H1 (cell line): ENCODE measurements at regions not wholly inside any gene's neighbourhood (a gene's known extent, or its start where the extent isn't known, plus 50 kb on each side); places are given as distances from the start of the nearest gene placed in this dataset.

Source experiments
- CTCF ChIA-PET: fragments of 300-600 bp; sonication (Branson Sonifier 250); formaldehyde crosslinking; loops from one replicate; lab custom pipeline; 2021; ENCODE audit not compliant: partially characterized antibody; lab: Charles Lee
- POLR2A ChIA-PET: fragments of 300-600 bp; sonication (Branson Sonifier 250); formaldehyde crosslinking; loops from one replicate; lab custom pipeline; 2021; ENCODE audit warnings: inconsistent platforms; ENCODE audit not compliant: partially characterized antibody; lab: Charles Lee
- DNase-seq, 2 experiments: peaks; one replicate each; pipeline versions ENCODE4 v3.0.0 to v3.0.0-alpha.2; 2010 to 2022; ENCODE audit warnings: low spot score in 2 of 2, low read depth in 1 of 2, mixed read lengths in 1 of 2
- FAIRE-seq: peaks from 2 replicates; lab custom pipeline; 2011; peaks lifted over from hg19 to GRCh38; lab: Jason Lieb, UNC
- H2AFZ ChIP-seq: 2 replicates; pipeline ENCODE4 v1.8.1; 2012; ENCODE audit warnings: low read length, inconsistent platforms
- H2AK5ac ChIP-seq: 2 replicates; pipeline ENCODE4 v1.6.1; 2013; ENCODE audit warnings: low read depth, low read length
- H2BK120ac ChIP-seq: replicated peaks from 2 replicates; pipeline ENCODE3; 2013; ENCODE audit warnings: low read depth, low read length, inconsistent platforms
- H2BK12ac ChIP-seq: 2 replicates; pipeline ENCODE4 v1.6.1; 2013; ENCODE audit warnings: low read depth, low read length
- H2BK15ac ChIP-seq: 2 replicates; pipeline ENCODE4 v1.6.1; 2013; ENCODE audit warnings: low read length
- H2BK20ac ChIP-seq: 2 replicates; pipeline ENCODE4 v1.6.1; 2013; ENCODE audit warnings: low read length
- H2BK5ac ChIP-seq: 2 replicates; pipeline ENCODE4 v1.6.1; 2013; ENCODE audit warnings: low read depth, low read length
- H3K14ac ChIP-seq: 2 replicates; pipeline ENCODE4 v1.6.1; 2013; ENCODE audit warnings: inconsistent platforms; ENCODE audit not compliant: insufficient read length
- H3K18ac ChIP-seq: 2 replicates; pipeline ENCODE4 v1.6.1; 2013; ENCODE audit warnings: low read length; ENCODE audit errors: extremely low read depth
- H3K23ac ChIP-seq: 2 replicates; pipeline ENCODE4 v1.6.1; 2013; ENCODE audit warnings: inconsistent platforms; ENCODE audit not compliant: insufficient read length
- H3K23me2 ChIP-seq: 2 replicates; pipeline ENCODE4 v1.6.1; 2013; ENCODE audit warnings: low read depth, low read length
- H3K27ac ChIP-seq: 2 replicates; pipeline ENCODE4 v1.6.1; 2011; ENCODE audit warnings: low read depth, low read length, inconsistent platforms
- H3K27me3 ChIP-seq, 4 experiments: replicated peaks in 1 of 4; 1 replicate in 1 of 4; 2 replicates in 3 of 4; pipeline versions ENCODE4 v1.6.1 to v1.8.1; 2011 to 2013; ENCODE audit warnings: low read length in 3 of 4, mild to moderate bottlenecking in 3 of 4, inconsistent platforms in 2 of 4, mixed read lengths in 2 of 4, moderate library complexity in 1 of 4; ENCODE audit not compliant: control insufficient read depth in 3 of 4, insufficient read depth in 3 of 4; ENCODE audit errors: extremely low read depth in 1 of 4
- H3K36me3 ChIP-seq, 4 experiments: 2 replicates each; pipeline versions ENCODE4 v1.6.1 to v1.8.1; 2011 to 2013; ENCODE audit warnings: mild to moderate bottlenecking in 4 of 4, low read length in 3 of 4, moderate library complexity in 2 of 4, control low read depth in 1 of 4, inconsistent platforms in 1 of 4; ENCODE audit not compliant: insufficient read depth in 4 of 4, control insufficient read depth in 2 of 4
- H3K4ac ChIP-seq: replicated peaks from 2 replicates; pipeline ENCODE3; 2013; ENCODE audit warnings: low read length, low read depth, mixed read lengths, inconsistent platforms; ENCODE audit not compliant: insufficient read length
- H3K4me1 ChIP-seq, 4 experiments: replicated peaks in 1 of 4; 1 replicate in 1 of 4; 2 replicates in 3 of 4; pipeline versions ENCODE4 v1.6.1 to v1.8.1; 2011 to 2013; ENCODE audit warnings: low read length in 3 of 4, inconsistent platforms in 2 of 4, mixed read lengths in 1 of 4; ENCODE audit not compliant: insufficient read depth in 4 of 4, control insufficient read depth in 3 of 4
- H3K4me2 ChIP-seq, 2 experiments: 2 replicates each; pipeline versions ENCODE4 v1.6.1 to v1.8.1; 2011 to 2013; ENCODE audit warnings: low read depth in 2 of 2, low read length in 2 of 2, control low read depth in 1 of 2, inconsistent platforms in 1 of 2, mild to moderate bottlenecking in 1 of 2; ENCODE audit not compliant: insufficient read depth in 1 of 2
- H3K4me3 ChIP-seq, 4 experiments: fragments of 200-600, 300-600 bp in 1 of 4; sonication (generic), shearing (Covaris generic), sonication (Bioruptor Twin) in 1 of 4; 2 replicates each; pipeline versions ENCODE4 v1.5.1 to v1.8.1; 2011 to 2016; ENCODE audit warnings: low read length in 4 of 4, low read depth in 3 of 4, control low read depth in 2 of 4, inconsistent platforms in 2 of 4, mild to moderate bottlenecking in 2 of 4, mixed read lengths in 1 of 4, moderate library complexity in 1 of 4; ENCODE audit not compliant: insufficient read depth in 2 of 4; ENCODE audit errors: extremely low read depth in 1 of 4
- H3K56ac ChIP-seq: replicated peaks from 2 replicates; pipeline ENCODE3; 2013; ENCODE audit warnings: low read depth, mild to moderate bottlenecking, mixed read lengths, low read length, inconsistent platforms; ENCODE audit not compliant: insufficient read length
- H3K79me1 ChIP-seq: 2 replicates; pipeline ENCODE4 v1.6.1; 2013; ENCODE audit warnings: low read depth, low read length, control low read depth
- H3K79me2 ChIP-seq, 2 experiments: 2 replicates each; pipeline versions ENCODE4 v1.6.1 to v1.8.1; 2012 to 2013; ENCODE audit warnings: low read length in 2 of 2, mild to moderate bottlenecking in 2 of 2, inconsistent platforms in 1 of 2; ENCODE audit not compliant: insufficient read depth in 2 of 2, control insufficient read depth in 1 of 2
- H3K9ac ChIP-seq, 4 experiments: replicated peaks in 1 of 4; 1 replicate in 1 of 4; 2 replicates in 3 of 4; pipeline versions ENCODE4 v1.6.1 to v1.8.1; 2011 to 2013; ENCODE audit warnings: low read depth in 3 of 4, low read length in 3 of 4, control low read depth in 2 of 4, mild to moderate bottlenecking in 2 of 4, moderate library complexity in 2 of 4, inconsistent platforms in 1 of 4; ENCODE audit errors: extremely low read depth in 1 of 4
- H3K9me3 ChIP-seq, 2 experiments: 2 replicates each; pipeline versions ENCODE4 v1.6.1 to v1.8.1; 2012 to 2013; ENCODE audit warnings: mild to moderate bottlenecking in 2 of 2, moderate library complexity in 2 of 2, control low read depth in 1 of 2, inconsistent platforms in 1 of 2, low read depth in 1 of 2, low read length in 1 of 2, mixed read lengths in 1 of 2; ENCODE audit not compliant: insufficient read depth in 2 of 2
- H4K20me1 ChIP-seq, 2 experiments: replicated peaks in 1 of 2; 2 replicates each; pipeline versions ENCODE3 to v1.8.1; 2011 to 2013; ENCODE audit warnings: inconsistent platforms in 2 of 2, low read length in 2 of 2, mild to moderate bottlenecking in 1 of 2; ENCODE audit not compliant: insufficient read depth in 2 of 2, control insufficient read depth in 1 of 2
- H4K5ac ChIP-seq: 2 replicates; pipeline ENCODE4 v1.6.1; 2013; ENCODE audit warnings: low read length, low read depth, mixed read lengths, inconsistent platforms; ENCODE audit not compliant: insufficient read length
- H4K8ac ChIP-seq: 2 replicates; pipeline ENCODE4 v1.8.0; 2013; ENCODE audit warnings: mild to moderate bottlenecking, moderate library complexity, low read length, inconsistent platforms; ENCODE audit not compliant: insufficient read depth; ENCODE audit errors: extremely low read depth
- H4K91ac ChIP-seq: replicated peaks from 2 replicates; pipeline ENCODE3; 2013; ENCODE audit warnings: low read length, mixed read lengths, inconsistent platforms; ENCODE audit not compliant: insufficient read length
- FOSL1 ChIP-seq: IDR thresholded peaks from 2 replicates; pipeline ENCODE4 v1.6.1; 2011; ENCODE audit warnings: mild to moderate bottlenecking, low read depth, low read length, moderate library complexity; ENCODE audit not compliant: insufficient read depth
- WGBS, 2 experiments: shearing (Covaris generic) in 1 of 2; methylation state at CpG; one replicate each; pipeline versions ENCODE4 v1.1.6 to v1.1.7; 2013 to 2015; ENCODE audit warnings: low lambda C conversion rate in 2 of 2, mixed read lengths in 2 of 2, inconsistent platforms in 1 of 2, low coverage in 1 of 2, missing lambda C conversion rate in 1 of 2; ENCODE audit not compliant: insufficient replicate concordance in 2 of 2, insufficient coverage in 1 of 2, insufficient read length in 1 of 2; ENCODE audit errors: extremely low coverage in 1 of 2, missing lambda C conversion rate in 1 of 2; 5-methylcytosine and 5-hydroxymethylcytosine counted together

DNA sequence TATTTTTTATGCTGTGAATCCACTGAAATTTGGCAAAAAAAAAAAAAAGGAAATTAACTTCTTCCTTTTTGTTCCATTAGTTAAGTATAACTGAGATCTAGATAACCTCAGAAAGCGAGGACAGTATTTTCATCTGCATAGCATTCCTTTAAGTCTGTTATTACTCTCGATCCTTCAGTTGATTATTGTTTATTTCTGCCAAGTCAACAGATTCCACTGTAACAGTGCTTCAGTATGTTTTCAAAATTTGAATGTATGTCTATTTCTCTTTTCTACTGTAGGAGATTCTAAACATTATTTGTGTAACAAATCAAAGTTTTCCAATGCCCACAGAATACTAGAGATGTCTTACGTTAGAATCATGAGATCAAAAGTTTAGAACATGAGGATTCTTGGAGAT, 133.1 kb upstream of the RGPD4 start:
- no peak overlapping the region for H2BK120ac ChIP-seq
- FAIRE-seq, result no peak
- H4K8ac ChIP-seq, result no peak overlapping the region
- H3K23ac ChIP-seq, result no peak overlapping the region
- no peak overlapping the region for H2BK15ac ChIP-seq
- no peaks in the 10 kb centered on the region for H3K9me3 ChIP-seq
- peaks cover 0 to 3% (median 1%) of the 10 kb centered on the region in 4 experiments; a peak in 3 of 7 replicates for H3K4me1 ChIP-seq
- no peak for TF ChIP-seq FOSL1
- H3K18ac ChIP-seq, result no peak overlapping the region
- H3K14ac ChIP-seq, result no peak overlapping the region
- no peak overlapping the region for H3K4me2 ChIP-seq
- no peak overlapping the region for H2BK12ac ChIP-seq
- H3K36me3 ChIP-seq, result no peaks in the 10 kb centered on the region
- H3K27ac ChIP-seq, result no peak overlapping the region
- H3K56ac ChIP-seq, result no peak overlapping the region
- no peaks in the 10 kb centered on the region for H3K23me2 ChIP-seq
- H3K79me2 ChIP-seq, result no peaks in the 10 kb centered on the region
- no peak overlapping the region for H3K4me3 ChIP-seq
- no peak overlapping the region for H2BK20ac ChIP-seq
- no peak overlapping the region for H3K4ac ChIP-seq
- no peak overlapping the region for H2BK5ac ChIP-seq
- no peak overlapping the region for H3K9ac ChIP-seq
- ChIA-PET POLR2A (no interaction called here), CTCF (interaction anchor here (1.0 kb wide), 1 partner anchor 8 kb away, joined by 3 read pairs; no protein-coding TSS in a partner anchor)
- H4K91ac ChIP-seq, result no peak overlapping the region
- peaks cover 0 to 1% (median 0%) of the 10 kb centered on the region in 4 experiments; a peak in 1 of 7 replicates for H3K27me3 ChIP-seq
- 88% methylated on average over 3 of the region's 3 CpGs; no CpG with 5 or more reads in 1 of the 2 experiments for WGBS, 2 experiments
- H2AFZ ChIP-seq, result no peak overlapping the region
- H4K20me1 ChIP-seq, result peaks cover 0 to 4% of the 10 kb centered on the region in 2 experiments
- H3K79me1 ChIP-seq, result no peaks in the 10 kb centered on the region
- no peak for DNase-seq
- H4K5ac ChIP-seq, result no peak overlapping the region
- no peak overlapping the region for H2AK5ac ChIP-seq
